ENCODE measurements at regions not wholly inside any gene's neighbourhood (a gene's known extent, or its start where the extent isn't known, plus 50 kb on each side); places are given as distances from the start of the nearest gene placed in this dataset.

DNA sequence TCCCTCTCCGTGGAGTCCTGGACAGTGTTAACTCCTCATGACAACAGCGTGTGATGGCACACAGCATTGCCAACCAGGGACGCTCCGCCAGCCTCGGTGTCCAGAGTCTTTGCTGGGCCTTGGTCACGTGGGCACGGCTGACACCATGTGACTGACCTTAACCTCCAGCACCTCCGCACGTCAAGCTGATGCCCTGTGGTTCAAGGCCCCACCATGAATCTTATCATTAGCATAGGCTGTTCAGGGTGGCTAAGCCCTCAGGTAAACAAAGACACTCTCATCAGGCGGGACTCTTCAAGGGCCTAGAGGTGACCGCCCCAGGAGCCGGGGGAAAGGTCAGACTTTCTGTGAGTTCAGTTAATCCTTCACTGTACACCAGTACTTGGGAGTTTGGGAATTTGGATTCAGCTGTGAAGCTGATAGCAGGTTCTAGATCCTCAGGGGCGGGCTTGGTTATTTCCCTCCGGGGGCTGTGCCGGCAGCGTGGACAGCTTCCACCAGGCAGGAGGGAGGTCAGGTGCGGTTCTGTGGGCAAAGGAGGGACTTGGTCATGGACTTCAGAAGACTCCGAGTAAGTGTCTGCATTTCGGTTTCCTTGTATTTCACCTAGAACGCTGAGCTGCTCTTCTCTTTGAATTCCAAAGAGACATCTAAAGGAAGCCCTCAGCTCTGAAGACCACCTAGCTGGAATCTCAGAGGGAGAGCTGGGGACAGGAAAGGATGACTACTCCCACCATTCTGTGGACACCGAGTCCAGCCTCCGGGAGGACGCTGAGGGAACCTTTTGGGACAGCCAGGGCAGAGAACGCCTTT, 195.5 kb upstream of the CIBAR2 start (continued):
- TF ChIP-seq HINFP (CRISPR knock-in tag; IDR thresholded peaks at IDR 0.05; ENCODE audit: low read depth) = peak; percentile 93
- TF ChIP-seq IKZF4 (CRISPR knock-in tag; IDR thresholded peaks at IDR 0.05; ENCODE audit: borderline replicate concordance, low read depth, not compliant biosample characterization) = peak; percentile 79
- TF ChIP-seq, protein P1, sequence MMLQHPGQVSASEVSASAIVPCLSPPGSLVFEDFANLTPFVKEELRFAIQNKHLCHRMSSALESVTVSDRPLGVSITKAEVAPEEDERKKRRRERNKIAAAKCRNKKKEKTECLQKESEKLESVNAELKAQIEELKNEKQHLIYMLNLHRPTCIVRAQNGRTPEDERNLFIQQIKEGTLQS (CRISPR knock-in tag; IDR thresholded peaks at IDR 0.05) = 0 out of 2 replicates have a peak, but pooled peaks have one; percentile 55
- no peak for TF ChIP-seq TAF15 (IDR thresholded peaks at IDR 0.05; ENCODE audit: low read depth, low read length, poor library complexity, severe bottlenecking)
- peak; percentile 80 for TF ChIP-seq ZNF317 (CRISPR knock-in tag; IDR thresholded peaks at IDR 0.05)
- peak; percentile 95; the same call in 1 of the 2 replicates for TF ChIP-seq NFATC3 (CRISPR knock-in tag; IDR thresholded peaks at IDR 0.05)
- TF ChIP-seq ZNF430 (CRISPR knock-in tag; IDR thresholded peaks at IDR 0.05) = peak; percentile 90; the same call in 1 of the 2 replicates
- TF ChIP-seq FOXC1 (CRISPR knock-in tag; IDR thresholded peaks at IDR 0.05; ENCODE audit: borderline replicate concordance) = peak; percentile 92
- TF ChIP-seq, protein P2, sequence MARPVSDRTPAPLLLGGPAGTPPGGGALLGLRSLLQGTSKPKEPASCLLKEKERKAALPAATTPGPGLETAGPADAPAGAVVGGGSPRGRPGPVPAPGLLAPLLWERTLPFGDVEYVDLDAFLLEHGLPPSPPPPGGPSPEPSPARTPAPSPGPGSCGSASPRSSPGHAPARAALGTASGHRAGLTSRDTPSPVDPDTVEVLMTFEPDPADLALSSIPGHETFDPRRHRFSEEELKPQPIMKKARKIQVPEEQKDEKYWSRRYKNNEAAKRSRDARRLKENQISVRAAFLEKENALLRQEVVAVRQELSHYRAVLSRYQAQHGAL (CRISPR knock-in tag; IDR thresholded peaks at IDR 0.05; ENCODE audit: not compliant biosample characterization) = no peak
- peak; percentile 92 for TF ChIP-seq ZFX (CRISPR knock-in tag; IDR thresholded peaks at IDR 0.05; ENCODE audit: low read depth)
- TF ChIP-seq MIER2 (CRISPR knock-in tag; IDR thresholded peaks at IDR 0.05) = peak; percentile 81
- peak; percentile 98; the same call in 1 of the 2 replicates for TF ChIP-seq ZNF570 (CRISPR knock-in tag; IDR thresholded peaks at IDR 0.05; ENCODE audit: borderline replicate concordance)
- 0 out of 2 replicates have a peak, but pooled peaks have one; percentile 69 for TF ChIP-seq ZNF790 (CRISPR knock-in tag; IDR thresholded peaks at IDR 0.05; ENCODE audit: borderline replicate concordance)
- TF ChIP-seq JARID2 (CRISPR knock-in tag; IDR thresholded peaks at IDR 0.05; ENCODE audit: insufficient replicate concordance) = peak; percentile 84
- TF ChIP-seq ZFP37 (CRISPR knock-in tag; IDR thresholded peaks at IDR 0.05; ENCODE audit: borderline replicate concordance) = peak; percentile 30; the same call in 1 of the 2 replicates
- TF ChIP-seq SIN3B (IDR thresholded peaks at IDR 0.05; ENCODE audit: low read length) = no peak
- 0 out of 2 replicates have a peak, but pooled peaks have one; percentile 41 for TF ChIP-seq PAWR (CRISPR knock-in tag; IDR thresholded peaks at IDR 0.05; ENCODE audit: borderline replicate concordance)
- no peak for TF ChIP-seq SOX6 (IDR thresholded peaks at IDR 0.05)
- peak; percentile 99 for TF ChIP-seq SOX6 (CRISPR knock-in tag; IDR thresholded peaks at IDR 0.05)
- peak; percentile 70 for TF ChIP-seq DNMT3B (CRISPR knock-in tag; conservative IDR thresholded peaks at IDR 0.05)
- TF ChIP-seq NFE2L2 (IDR thresholded peaks at IDR 0.05; ENCODE audit: low read length) = no peak
- TF ChIP-seq HMGXB4 (CRISPR knock-in tag; IDR thresholded peaks at IDR 0.05; ENCODE audit: borderline replicate concordance in 1 of 2, low read depth in 1 of 2) = peak; percentile 44 to 83; a peak in 2 of 4 replicates
- TF ChIP-seq ZNF597 (CRISPR knock-in tag; IDR thresholded peaks at IDR 0.05) = no peak
- no peak for TF ChIP-seq RBFOX2 (IDR thresholded peaks at IDR 0.05; ENCODE audit: low read depth, low read length)
